ENCODE measurements at regions not wholly inside any gene's neighbourhood (a gene's known extent, or its start where the extent isn't known, plus 50 kb on each side); places are given as distances from the start of the nearest gene placed in this dataset.

DNA sequence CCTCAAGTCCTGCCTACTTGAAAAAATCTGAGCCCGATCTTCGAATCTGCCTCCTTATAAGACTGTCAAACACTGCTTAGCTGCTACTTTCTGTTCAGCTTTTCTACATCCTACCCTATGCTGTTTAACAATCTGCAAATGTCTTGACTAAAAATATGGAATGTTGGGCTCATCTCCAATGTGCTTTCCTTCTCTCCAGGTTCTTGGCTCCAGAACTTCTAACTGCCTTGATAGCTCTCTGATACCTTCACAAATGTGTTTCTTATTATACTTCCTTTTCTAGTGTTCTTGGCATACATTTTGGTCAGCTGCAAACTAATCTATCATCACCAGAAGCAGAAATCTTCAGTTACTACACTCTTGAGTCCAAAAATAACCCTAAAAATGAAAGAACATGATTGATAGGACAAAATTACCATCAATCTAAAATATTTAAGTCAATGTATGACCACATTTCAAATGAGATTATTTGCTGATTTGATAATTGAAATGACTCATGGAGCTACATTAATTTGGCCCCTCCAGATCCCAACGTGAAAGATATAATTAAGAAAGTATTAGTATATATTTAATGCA lies 372.3 kb upstream of the MON1B start:
- TF ChIP-seq POLR2AphosphoS5 (IDR thresholded peaks at IDR 0.05), result no peak
- no peak for TF ChIP-seq CTCF (IDR thresholded peaks at IDR 0.05)
- no peak for TF ChIP-seq POLR2A (IDR thresholded peaks at IDR 0.05)

Measured in stomach (tissue), 4 donors.